Hepatocyte (in vitro differentiated cells): ENCODE measurements at regions not wholly inside any gene's neighbourhood (a gene's known extent, or its start where the extent isn't known, plus 50 kb on each side); places are given as distances from the start of the nearest gene placed in this dataset.

Experiments used
- DNase-seq: peaks from one replicate; pipeline ENCODE4 v3.0.0-alpha.2; 2016; ENCODE audit warnings: low spot score
- H2AFZ ChIP-seq: fragments of 200-600 bp; sonication (generic); 2 replicates; pipeline ENCODE4 v1.6.0; 2016; ENCODE audit warnings: antibody characterized with exemption, mild to moderate bottlenecking
- H3K27ac ChIP-seq: fragments of 200-600 bp; sonication (generic); 2 replicates; pipeline ENCODE4 v1.5.1; 2016; ENCODE audit warnings: mild to moderate bottlenecking
- H3K27me3 ChIP-seq: fragments of 200-600 bp; sonication (generic); 2 replicates; pipeline ENCODE4 v1.6.1; 2016
- H3K36me3 ChIP-seq: fragments of 200-600 bp; sonication (generic); replicated peaks from 2 replicates; pipeline ENCODE4 v1.5.1; 2016; ENCODE audit warnings: low read depth; ENCODE audit not compliant: insufficient read depth
- H3K4me1 ChIP-seq: fragments of 200-600 bp; sonication (generic); 2 replicates; pipeline ENCODE4 v1.5.1; 2016; ENCODE audit warnings: mild to moderate bottlenecking, moderate library complexity; ENCODE audit not compliant: insufficient read depth
- H3K4me2 ChIP-seq: fragments of 200-600 bp; sonication (generic); 2 replicates; pipeline ENCODE4 v1.6.0; 2016
- H3K4me3 ChIP-seq: fragments of 200-600 bp; sonication (generic); 2 replicates; pipeline ENCODE4 v1.5.1; 2016; ENCODE audit warnings: mild to moderate bottlenecking
- H3K79me2 ChIP-seq: fragments of 200-600 bp; sonication (generic); 2 replicates; pipeline ENCODE4 v1.6.0; 2017; ENCODE audit warnings: mild to moderate bottlenecking
- H3K9me2 ChIP-seq: fragments of 200-600 bp; sonication (generic); replicated peaks from 2 replicates; pipeline ENCODE4 v1.6.0; 2017; ENCODE audit warnings: mild to moderate bottlenecking; ENCODE audit not compliant: insufficient read depth
- H3K9me3 ChIP-seq: fragments of 200-600 bp; sonication (generic); 2 replicates; pipeline ENCODE4 v1.5.1; 2016; ENCODE audit warnings: low read depth, mild to moderate bottlenecking
- H4K20me1 ChIP-seq: fragments of 200-600 bp; sonication (generic); 2 replicates; pipeline ENCODE4 v1.6.0; 2016; ENCODE audit warnings: mild to moderate bottlenecking; ENCODE audit not compliant: insufficient read depth, poor library complexity, severe bottlenecking
- EZH2 ChIP-seq: fragments of 200-600 bp; sonication (generic); IDR thresholded peaks from 2 replicates; pipeline ENCODE4 v1.6.1; 2016; ENCODE audit warnings: antibody characterized with exemption, mild to moderate bottlenecking, borderline replicate concordance
- EZH2phosphoT487 ChIP-seq: fragments of 200-600 bp; sonication (generic); IDR thresholded peaks from one replicate; pipeline ENCODE4 v1.6.1; 2018; ENCODE audit warnings: antibody characterized with exemption, mild to moderate bottlenecking, low read depth, moderate library complexity; ENCODE audit not compliant: unreplicated experiment, severe bottlenecking
- WGBS: methylation state at CpG from one replicate; pipeline ENCODE4 v1.1.6; 2016; ENCODE audit warnings: low lambda C conversion rate; ENCODE audit errors: missing lambda C conversion rate; 5-methylcytosine and 5-hydroxymethylcytosine counted together
- TF ChIP-seq, protein P1 (sequence below): fragments of 200-600 bp; sonication (generic); IDR thresholded peaks from 2 replicates; pipeline ENCODE4 v1.5.1; 2016; ENCODE audit warnings: antibody characterized with exemption, mild to moderate bottlenecking; ENCODE audit not compliant: poor library complexity

DNA sequence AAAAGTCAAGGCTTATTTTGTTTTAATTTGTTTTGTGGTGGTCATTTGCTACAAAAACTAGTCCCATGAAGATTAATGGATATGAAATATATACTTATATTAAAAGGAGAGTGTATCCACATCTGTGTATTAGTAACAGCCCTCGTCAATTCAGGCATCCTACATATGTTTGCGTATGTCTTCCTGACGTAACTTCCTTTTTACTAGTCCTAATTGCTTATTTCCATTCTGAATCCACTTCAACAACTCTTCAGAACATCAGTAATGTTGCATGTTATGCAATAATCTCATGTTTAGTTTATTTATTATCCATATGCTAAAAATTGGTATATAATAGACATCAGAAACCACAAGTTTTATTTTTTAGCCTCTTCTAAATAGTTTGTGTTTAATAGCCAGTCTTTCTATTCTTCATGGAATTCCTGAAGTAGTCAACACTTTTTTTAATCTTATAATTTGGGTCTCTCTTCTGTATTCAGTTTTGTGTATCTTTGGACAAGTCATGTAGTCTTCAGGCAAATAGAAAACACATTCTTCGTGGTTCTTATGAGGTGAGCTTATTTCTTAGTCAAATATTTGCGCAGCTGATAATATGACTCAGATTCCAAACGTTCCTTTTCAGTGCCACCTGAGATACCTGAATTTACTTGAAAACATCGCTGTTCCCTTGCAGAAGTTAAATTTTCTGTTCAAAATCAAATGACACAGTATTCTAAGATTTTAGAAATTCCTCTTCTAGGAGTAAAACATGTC is 268.6 kb downstream of the CCDC59 start:
- Histone ChIP-seq H3K4me3 (no peak overlapping the region), H3K9me2 (no peaks in the 10 kb centered on the region), H3K4me2 (no peak overlapping the region), H2AFZ (no peak overlapping the region), H3K27ac (no peak overlapping the region), H4K20me1 (no peaks in the 10 kb centered on the region), H3K27me3 (no peaks in the 10 kb centered on the region), H3K36me3 (no peaks in the 10 kb centered on the region), H3K79me2 (no peaks in the 10 kb centered on the region), H3K4me1 (no peaks in the 10 kb centered on the region), H3K9me3 (no peaks in the 10 kb centered on the region)
- TF ChIP-seq EZH2 (no peak), EZH2phosphoT487 (no peak)
- TF ChIP-seq, protein P1, sequence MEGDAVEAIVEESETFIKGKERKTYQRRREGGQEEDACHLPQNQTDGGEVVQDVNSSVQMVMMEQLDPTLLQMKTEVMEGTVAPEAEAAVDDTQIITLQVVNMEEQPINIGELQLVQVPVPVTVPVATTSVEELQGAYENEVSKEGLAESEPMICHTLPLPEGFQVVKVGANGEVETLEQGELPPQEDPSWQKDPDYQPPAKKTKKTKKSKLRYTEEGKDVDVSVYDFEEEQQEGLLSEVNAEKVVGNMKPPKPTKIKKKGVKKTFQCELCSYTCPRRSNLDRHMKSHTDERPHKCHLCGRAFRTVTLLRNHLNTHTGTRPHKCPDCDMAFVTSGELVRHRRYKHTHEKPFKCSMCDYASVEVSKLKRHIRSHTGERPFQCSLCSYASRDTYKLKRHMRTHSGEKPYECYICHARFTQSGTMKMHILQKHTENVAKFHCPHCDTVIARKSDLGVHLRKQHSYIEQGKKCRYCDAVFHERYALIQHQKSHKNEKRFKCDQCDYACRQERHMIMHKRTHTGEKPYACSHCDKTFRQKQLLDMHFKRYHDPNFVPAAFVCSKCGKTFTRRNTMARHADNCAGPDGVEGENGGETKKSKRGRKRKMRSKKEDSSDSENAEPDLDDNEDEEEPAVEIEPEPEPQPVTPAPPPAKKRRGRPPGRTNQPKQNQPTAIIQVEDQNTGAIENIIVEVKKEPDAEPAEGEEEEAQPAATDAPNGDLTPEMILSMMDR = no peak
- peak; percentile 10 for DNase-seq
- 67% methylated on average over 7 of the region's 7 CpGs for WGBS

DNA sequence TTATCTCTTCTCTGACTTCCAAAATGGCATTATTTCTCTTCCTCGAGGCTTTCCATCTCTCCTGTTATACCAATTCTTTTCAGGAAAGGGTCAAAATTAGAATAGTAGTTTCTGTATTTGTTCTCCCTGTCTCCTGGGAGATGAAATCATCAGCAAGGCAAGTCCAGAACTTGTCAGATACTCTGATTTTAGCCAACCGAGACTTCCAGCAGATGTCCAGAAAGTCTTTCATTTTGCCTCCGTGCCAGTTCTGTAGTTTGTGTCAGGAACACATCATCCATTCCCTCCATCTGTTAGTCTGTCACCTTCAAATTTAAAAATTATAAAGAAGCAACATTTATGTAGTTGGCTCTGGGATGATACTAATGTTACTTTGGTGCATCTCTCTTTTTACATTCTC is 275.7 kb downstream of the CCDC59 start:
- Histone ChIP-seq H4K20me1 (no peaks in the 10 kb centered on the region), H3K4me3 (no peak overlapping the region), H3K27me3 (no peaks in the 10 kb centered on the region), H3K27ac (no peak overlapping the region), H3K9me2 (no peaks in the 10 kb centered on the region), H3K36me3 (no peaks in the 10 kb centered on the region), H3K79me2 (no peaks in the 10 kb centered on the region), H3K4me2 (no peak overlapping the region), H2AFZ (no peak overlapping the region), H3K9me3 (no peaks in the 10 kb centered on the region), H3K4me1 (no peaks in the 10 kb centered on the region)
- no peak for DNase-seq
- TF ChIP-seq EZH2 (no peak), EZH2phosphoT487 (no peak)
- TF ChIP-seq, protein P1 = no peak
- 89% methylated on average over 3 of the region's 3 CpGs for WGBS

DNA sequence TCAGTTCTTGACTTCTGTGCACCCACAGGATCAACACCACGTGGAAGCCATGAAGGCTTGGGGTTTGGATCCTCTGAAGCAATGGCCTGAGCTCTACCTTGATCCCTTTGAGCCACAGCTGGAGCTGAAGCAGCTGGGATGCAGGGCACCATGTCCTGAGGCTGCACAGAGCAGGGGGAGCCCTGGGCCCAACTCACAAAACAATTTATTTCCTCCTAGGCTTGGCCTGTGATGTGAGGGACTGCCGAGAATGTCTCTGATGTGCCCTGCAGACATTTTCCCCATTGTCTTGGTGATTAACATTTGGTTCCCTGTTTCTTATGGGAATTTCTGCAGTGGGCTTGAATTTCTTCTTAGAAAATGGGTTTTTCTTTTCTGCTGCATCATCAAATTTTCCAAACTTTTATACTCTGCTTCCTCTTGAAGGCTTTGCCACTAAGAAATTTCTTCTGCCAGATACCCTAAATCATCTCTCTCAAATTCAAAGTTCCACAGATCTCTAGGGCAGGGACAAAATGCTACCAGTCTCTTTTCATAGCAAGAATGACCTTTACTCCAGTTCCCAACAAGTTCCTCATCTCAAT is 288.2 kb downstream of the CCDC59 start:
- Histone ChIP-seq H3K27me3 (no peaks in the 10 kb centered on the region), H3K27ac (no peak overlapping the region), H3K9me3 (no peaks in the 10 kb centered on the region), H3K36me3 (no peaks in the 10 kb centered on the region), H4K20me1 (no peaks in the 10 kb centered on the region), H3K4me3 (no peak overlapping the region), H3K4me1 (no peaks in the 10 kb centered on the region), H2AFZ (no peak overlapping the region), H3K4me2 (no peak overlapping the region), H3K9me2 (no peaks in the 10 kb centered on the region), H3K79me2 (no peaks in the 10 kb centered on the region)
- 58% methylated on average over 2 of the region's 2 CpGs for WGBS
- no peak for DNase-seq
- TF ChIP-seq EZH2phosphoT487 (no peak), EZH2 (no peak)
- TF ChIP-seq, protein P1 = no peak
